Kidney epithelial cell (primary cell): ENCODE measurements at regions not wholly inside any gene's neighbourhood (a gene's known extent, or its start where the extent isn't known, plus 50 kb on each side); places are given as distances from the start of the nearest gene placed in this dataset.

ENCODE experiments used
- DNase-seq: peaks from one replicate; pipeline ENCODE4 v3.0.0-alpha.2; 2010; ENCODE audit warnings: low read depth
- H3K27me3 ChIP-seq: 2 replicates; pipeline ENCODE4 v1.6.0; 2011; ENCODE audit warnings: low read length; ENCODE audit not compliant: control insufficient read depth, insufficient read depth
- H3K36me3 ChIP-seq: 2 replicates; pipeline ENCODE4 v1.5.1; 2011; ENCODE audit warnings: low read length; ENCODE audit not compliant: control insufficient read depth, insufficient read depth
- H3K4me3 ChIP-seq: 2 replicates; pipeline ENCODE4 v1.5.1; 2011; ENCODE audit warnings: low read depth, mild to moderate bottlenecking, control low read depth, low read length
- CTCF ChIP-seq: IDR thresholded peaks from 2 replicates; pipeline ENCODE4 v1.5.1; 2011; ENCODE audit warnings: mild to moderate bottlenecking, moderate library complexity, low read length, control low read depth, inconsistent platforms; ENCODE audit not compliant: insufficient read depth, poor library complexity, severe bottlenecking

DNA sequence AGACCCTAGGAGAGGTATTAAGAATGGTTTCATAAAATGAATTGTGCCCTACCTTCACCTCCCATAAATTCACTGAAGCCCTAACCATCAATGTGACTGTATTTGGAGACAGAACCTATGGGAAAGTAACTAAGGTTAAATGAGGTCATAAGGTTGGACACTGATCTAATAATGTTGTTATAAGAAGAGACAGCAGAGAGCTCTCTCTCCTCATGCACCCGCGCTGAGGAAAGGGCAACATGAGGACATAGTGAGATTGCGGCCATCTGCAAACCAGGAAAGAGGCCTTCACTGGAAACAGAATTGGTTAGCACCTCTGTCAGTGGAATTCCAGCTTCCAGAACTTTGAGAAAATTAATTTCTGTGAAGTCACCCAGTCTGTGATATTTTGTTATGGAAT, 1396.1 kb upstream of the MIR17HG start:
- H3K36me3 ChIP-seq = no peaks in the 10 kb centered on the region
- no peaks in the 10 kb centered on the region for H3K27me3 ChIP-seq
- TF ChIP-seq CTCF = no peak
- no peak for DNase-seq
- no peak overlapping the region for H3K4me3 ChIP-seq

DNA sequence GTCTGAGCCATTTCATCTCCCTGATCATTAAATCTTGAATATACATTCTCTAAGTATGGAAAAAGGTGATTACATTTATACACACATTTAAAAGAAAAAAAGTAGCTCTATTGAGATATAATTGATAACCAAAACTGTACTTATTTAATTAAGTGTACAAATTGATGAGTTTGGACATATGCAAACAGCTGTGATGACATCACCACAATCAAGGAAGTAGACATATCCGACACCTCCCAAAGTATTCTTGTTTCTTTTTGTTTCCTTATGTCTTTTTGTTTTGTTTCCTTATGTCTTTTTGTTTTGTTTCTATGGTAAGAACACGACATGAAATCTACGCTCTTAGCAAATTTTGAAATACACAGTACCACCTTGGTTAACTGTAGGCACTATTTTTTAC, 1393.9 kb upstream of the MIR17HG start:
- no peak for DNase-seq
- no peak for TF ChIP-seq CTCF
- no peaks in the 10 kb centered on the region for H3K36me3 ChIP-seq
- H3K4me3 ChIP-seq = no peak overlapping the region
- H3K27me3 ChIP-seq = no peaks in the 10 kb centered on the region

- H3K27me3 ChIP-seq = no peaks in the 10 kb centered on the region
- TF ChIP-seq CTCF = no peak
- no peaks in the 10 kb centered on the region for H3K36me3 ChIP-seq
- H3K4me3 ChIP-seq = no peak overlapping the region
- no peak for DNase-seq
Observed at GRCh38 chr13:89955773-89956172, 1391.7 kb upstream of the MIR17HG start.

- TF ChIP-seq CTCF = no peak
- no peak for DNase-seq
- H3K36me3 ChIP-seq = no peaks in the 10 kb centered on the region
- H3K27me3 ChIP-seq = no peaks in the 10 kb centered on the region
- H3K4me3 ChIP-seq = no peak overlapping the region
Observed at GRCh38 chr13:89959074-89959473, 1388.4 kb upstream of the MIR17HG start.

DNA sequence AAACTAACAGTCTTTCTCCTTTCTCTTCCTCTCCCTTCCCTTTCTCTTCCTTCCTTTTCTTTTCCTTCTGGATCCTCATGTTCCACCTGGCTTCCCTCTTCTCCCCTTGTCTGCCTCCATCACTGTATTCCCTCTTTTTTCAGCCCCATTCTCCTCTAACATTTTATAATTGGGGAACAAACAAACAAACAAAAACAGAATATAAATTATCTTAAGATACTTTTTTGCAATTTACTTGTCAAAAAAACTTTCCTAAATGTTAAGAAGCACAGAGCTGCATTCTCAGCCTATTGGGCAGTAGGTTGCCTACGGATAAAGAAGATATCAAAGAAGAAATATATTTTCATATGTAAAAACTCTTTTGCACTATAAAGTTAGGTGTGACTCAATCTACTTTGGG, 1382.2 kb upstream of the MIR17HG start:
- Histone ChIP-seq H3K4me3 (no peak overlapping the region), H3K36me3 (no peaks in the 10 kb centered on the region), H3K27me3 (no peaks in the 10 kb centered on the region)
- no peak for DNase-seq
- TF ChIP-seq CTCF = no peak

- no peak for DNase-seq
- no peak for TF ChIP-seq CTCF
Observed at GRCh38 chr13:89966524-89966923, 1381.0 kb upstream of the MIR17HG start.

More at GRCh38 chr13:89966524-89966923, 1381.0 kb upstream of the MIR17HG start:
- H3K27me3 ChIP-seq = no peaks in the 10 kb centered on the region
- H3K36me3 ChIP-seq = no peaks in the 10 kb centered on the region
- no peak overlapping the region for H3K4me3 ChIP-seq
